Gastrocnemius medialis (tissue), 4 donors: ENCODE measurements at regions not wholly inside any gene's neighbourhood (a gene's known extent, or its start where the extent isn't known, plus 50 kb on each side); places are given as distances from the start of the nearest gene placed in this dataset.

Experiments used
- ATAC-seq, 2 donors: fragments of 150-250 bp; one replicate each; pipeline ENCODE4 v1.9.1; 2016
- DNase-seq, 2 donors: peaks; one replicate each; pipeline ENCODE4 v3.0.0-alpha.2; 2019
- H3K27ac ChIP-seq, 4 donors: fragments of 200-600 bp; sonication (generic); 1 replicate in 1 of 4; 2 replicates in 3 of 4; pipeline ENCODE4 v1.5.1; 2016 to 2018; ENCODE audit warnings: mild to moderate bottlenecking in 2 of 4, moderate library complexity in 1 of 4
- H3K27me3 ChIP-seq, 3 donors: fragments of 200-600 bp; sonication (generic) in 2 of 3; 1 replicate in 1 of 3; 2 replicates in 2 of 3; pipeline versions ENCODE4 v1.5.1 to v1.6.0; 2016 to 2019; ENCODE audit warnings: mild to moderate bottlenecking in 1 of 3, moderate library complexity in 1 of 3
- H3K36me3 ChIP-seq, 2 donors: fragments of 200-600 bp; sonication (generic) in 1 of 2; one replicate each; pipeline ENCODE4 v1.5.1; 2017 to 2018
- H3K4me1 ChIP-seq, 2 donors: fragments of 200-600 bp; sonication (generic) in 1 of 2; one replicate each; pipeline ENCODE4 v1.5.1; 2016 to 2017; ENCODE audit warnings: mild to moderate bottlenecking in 2 of 2
- H3K4me3 ChIP-seq, 4 donors: fragments of 200-600 bp; sonication (generic) in 3 of 4; 1 replicate in 1 of 4; 2 replicates in 3 of 4; pipeline ENCODE4 v1.5.1; 2016 to 2019; ENCODE audit warnings: mild to moderate bottlenecking in 2 of 4
- H3K9me3 ChIP-seq, 3 donors: fragments of 200-600 bp; sonication (generic) in 2 of 3; 1 replicate in 1 of 3; 2 replicates in 2 of 3; pipeline ENCODE4 v1.5.1; 2016 to 2019
- CTCF ChIP-seq, 5 experiments: fragments of 450-650 bp in 3 of 5; fragments of 200-600 bp in 2 of 5; sonication (generic) in 2 of 5; IDR thresholded peaks in 4 of 5; conservative IDR thresholded peaks in 1 of 5; 1 replicate in 4 of 5; 2 replicates in 1 of 5; pipeline ENCODE4 v1.5.1; 2016 to 2019; ENCODE audit warnings: antibody characterized with exemption in 5 of 5, mild to moderate bottlenecking in 3 of 5, moderate library complexity in 3 of 5
- POLR2A ChIP-seq, 2 donors: fragments of 450-650 bp; IDR thresholded peaks; one replicate each; pipeline ENCODE4 v1.6.1; 2017; ENCODE audit warnings: antibody characterized with exemption in 2 of 2, mild to moderate bottlenecking in 2 of 2, moderate library complexity in 2 of 2
- in situ Hi-C, 4 donors: fragments of 200-750 bp; cut with MboI; loops; one replicate each; pipeline versions ENCODE4 v1.15.0 to v1.8.0; 2017; ENCODE audit warnings: low sequenced_read_pairs in 4 of 4
- intact Hi-C: fragments of 100-400 bp; cut with DNase I; formaldehyde crosslinking; loops from one replicate; pipeline ENCODE4 v1.15.1; 2023; ENCODE audit warnings: low total_unique reads

- Histone ChIP-seq H3K9me3 (no peaks in the 10 kb centered on the region), H3K27ac (no peak overlapping the region), H3K36me3 (no peaks in the 10 kb centered on the region), H3K4me1 (peaks cover 0 to 6% of the 10 kb centered on the region in 2 donors), H3K4me3 (no peak overlapping the region), H3K27me3 (no peaks in the 10 kb centered on the region)
- peak in 1 of 2 donors; percentile 68 for ATAC-seq
- intact Hi-C loops (no loop called here), in situ Hi-C loops (no loop called here)
- peak in 1 of 2 donors; percentile 48 for DNase-seq
- TF ChIP-seq CTCF (IDR thresholded peaks at IDR 0.05 in 4 of 5, conservative IDR thresholded peaks at IDR 0.05 in 1 of 5) (no peak), POLR2A (IDR thresholded peaks at IDR 0.05) (no peak)
These were observed 88.0 kb downstream of the RPLP1 start for GRCh38 chr15:69540622-69541021.

- in situ Hi-C loops (no loop called here), intact Hi-C loops (no loop called here)
- Histone ChIP-seq H3K36me3 (no peaks in the 10 kb centered on the region), H3K27me3 (no peaks in the 10 kb centered on the region), H3K4me3 (no peak overlapping the region), H3K27ac (no peak overlapping the region), H3K4me1 (peaks cover 5 to 17% of the 10 kb centered on the region in 2 donors), H3K9me3 (no peaks in the 10 kb centered on the region)
- TF ChIP-seq POLR2A (IDR thresholded peaks at IDR 0.05), result no peak
- no peak for TF ChIP-seq CTCF (IDR thresholded peaks at IDR 0.05 in 4 of 5, conservative IDR thresholded peaks at IDR 0.05 in 1 of 5)
- no peak for ATAC-seq
- DNase-seq, result no peak
These were observed 89.4 kb downstream of the RPLP1 start for GRCh38 chr15:69542028-69542427.

DNA sequence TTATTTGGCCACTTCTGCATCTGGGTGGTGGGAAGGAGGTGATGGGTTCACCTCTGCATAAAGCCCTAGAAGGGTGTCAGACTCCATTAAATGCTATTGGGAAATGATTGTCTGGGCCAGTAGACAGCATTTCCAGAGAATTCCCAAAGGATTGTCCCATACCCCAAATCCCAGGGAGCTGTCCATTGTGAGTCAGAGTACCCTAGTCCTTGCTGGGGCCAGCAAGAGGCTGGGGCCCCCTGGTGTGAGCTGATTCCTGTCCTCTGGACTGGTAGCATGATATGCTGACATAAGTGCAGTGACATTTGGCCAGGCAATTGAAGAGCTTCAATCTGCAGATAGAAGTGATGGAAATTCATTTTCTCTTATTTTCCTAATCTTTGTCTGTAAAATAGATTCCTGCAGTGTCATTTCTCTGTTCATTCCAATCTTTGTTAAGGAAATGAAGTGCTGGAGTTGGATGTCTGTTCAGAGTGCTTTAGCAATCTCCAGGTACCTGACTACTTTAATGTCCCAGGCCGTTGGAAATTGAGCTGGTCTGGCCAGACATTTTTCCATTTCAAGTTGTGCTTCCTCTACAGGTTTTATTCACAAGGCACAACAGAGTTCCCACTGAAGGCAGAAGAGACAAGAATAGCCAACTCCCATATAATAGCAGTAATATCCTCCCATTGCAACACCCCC, 91.2 kb downstream of the RPLP1 start:
- ATAC-seq (no peak), DNase-seq (no peak)
- H3K27ac ChIP-seq, result no peak overlapping the region
- peaks cover 10 to 17% of the 10 kb centered on the region in 2 donors for H3K4me1 ChIP-seq
- no peaks in the 10 kb centered on the region for H3K36me3 ChIP-seq
- no peak overlapping the region for H3K4me3 ChIP-seq
- no peaks in the 10 kb centered on the region for H3K27me3 ChIP-seq
- TF ChIP-seq CTCF (IDR thresholded peaks at IDR 0.05 in 4 of 5, conservative IDR thresholded peaks at IDR 0.05 in 1 of 5) (no peak), POLR2A (IDR thresholded peaks at IDR 0.05) (no peak)
- intact Hi-C loops (no loop called here), in situ Hi-C loops (no loop called here)
- no peaks in the 10 kb centered on the region for H3K9me3 ChIP-seq

- Histone ChIP-seq H3K9me3 (no peaks in the 10 kb centered on the region), H3K4me1 (peaks cover 18 to 24% of the 10 kb centered on the region in 2 donors), H3K36me3 (no peaks in the 10 kb centered on the region), H3K27me3 (no peaks in the 10 kb centered on the region), H3K27ac (no peak overlapping the region), H3K4me3 (no peak overlapping the region)
- TF ChIP-seq CTCF (IDR thresholded peaks at IDR 0.05 in 4 of 5, conservative IDR thresholded peaks at IDR 0.05 in 1 of 5) (no peak), POLR2A (IDR thresholded peaks at IDR 0.05) (no peak)
- in situ Hi-C loops (no loop called here), intact Hi-C loops (no loop called here)
- no peak for ATAC-seq
- no peak for DNase-seq
These were observed 91.9 kb downstream of the RPLP1 start for GRCh38 chr15:69544365-69545113.
